GM19452 (cell line): ENCODE measurements at regions not wholly inside any gene's neighbourhood (a gene's known extent, or its start where the extent isn't known, plus 50 kb on each side); places are given as distances from the start of the nearest gene placed in this dataset.

Experiments
- ATAC-seq: cut with Tn5 transposase; IDR thresholded peaks from one replicate; pipeline ENCODE4 v1.9.1; 2021; ENCODE audit not compliant: unreplicated experiment

DNA sequence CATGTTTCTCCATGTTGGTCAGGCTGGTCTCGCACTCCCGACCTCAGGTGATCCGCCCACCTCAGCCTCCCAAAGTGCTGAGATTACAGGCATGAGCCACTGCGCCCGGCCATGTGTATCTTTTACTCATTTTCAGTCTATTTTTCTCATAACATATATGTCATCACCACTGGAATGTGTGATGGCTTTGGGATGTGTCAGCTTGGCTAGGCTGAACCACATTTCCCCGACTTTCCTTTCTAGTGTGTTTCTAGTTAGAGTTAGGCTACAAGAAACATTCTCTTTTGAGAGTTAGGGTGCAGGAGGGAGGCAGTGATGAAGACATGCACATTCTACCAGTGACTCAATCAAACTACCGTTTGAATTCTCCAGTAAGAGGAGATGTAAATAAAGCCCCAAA is 444.9 kb upstream of the THBS1 start:
- ATAC-seq = no peak

DNA sequence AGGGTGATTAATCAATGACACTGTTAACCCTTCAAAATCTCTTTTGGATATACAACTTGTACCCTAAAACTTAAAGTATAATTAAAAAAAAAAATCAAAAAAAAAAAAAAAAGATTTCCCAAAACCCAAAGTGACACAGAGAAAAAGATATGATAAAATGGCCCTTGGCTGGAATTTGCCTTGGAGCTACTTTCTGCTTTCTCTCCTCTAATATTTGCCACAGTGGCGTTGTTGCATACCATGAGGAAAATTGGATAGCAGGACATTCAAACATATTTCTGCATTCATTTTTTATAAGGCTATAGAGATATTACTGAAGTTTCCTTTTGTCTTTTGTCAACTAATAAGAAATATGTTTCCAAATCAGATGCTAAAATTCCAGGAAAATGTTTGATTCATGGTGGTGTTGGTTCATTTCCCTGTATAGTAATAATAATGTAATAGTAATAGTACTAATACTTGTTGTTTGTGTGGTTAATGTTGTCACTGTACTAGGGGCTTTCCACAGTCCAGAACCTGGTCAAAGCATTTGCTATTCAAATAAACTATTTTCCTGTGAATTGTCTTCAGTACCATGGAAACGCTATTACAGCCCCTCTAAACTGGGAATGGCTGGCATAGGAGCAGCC is 441.3 kb upstream of the THBS1 start:
- ATAC-seq = no peak

DNA sequence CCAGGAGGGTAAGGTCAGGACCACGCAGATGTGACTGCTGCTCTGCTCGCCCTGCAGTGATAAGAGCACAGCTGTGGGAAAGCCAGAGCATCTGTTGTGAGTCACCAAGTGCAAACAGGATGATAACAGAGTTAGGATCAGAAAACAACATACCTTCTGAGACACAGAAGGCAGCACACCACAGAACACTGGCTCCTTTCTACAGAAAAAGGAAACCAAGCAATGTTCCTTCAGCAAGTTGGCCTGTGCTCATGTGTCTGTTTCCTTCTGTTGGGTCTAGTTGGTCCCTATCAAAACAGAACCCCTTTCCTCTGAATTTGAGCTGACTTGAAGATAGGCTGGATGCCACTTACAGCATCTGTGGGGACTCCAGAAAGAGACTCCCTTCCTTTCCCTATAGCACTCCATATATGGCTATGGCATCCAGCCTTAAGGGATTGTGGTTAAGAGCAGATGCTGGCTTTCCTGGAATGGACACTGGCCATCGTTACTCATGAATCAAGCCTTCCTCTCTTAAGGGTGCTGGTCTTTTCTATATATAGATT is 440.7 kb upstream of the THBS1 start:
- ATAC-seq = no peak

DNA sequence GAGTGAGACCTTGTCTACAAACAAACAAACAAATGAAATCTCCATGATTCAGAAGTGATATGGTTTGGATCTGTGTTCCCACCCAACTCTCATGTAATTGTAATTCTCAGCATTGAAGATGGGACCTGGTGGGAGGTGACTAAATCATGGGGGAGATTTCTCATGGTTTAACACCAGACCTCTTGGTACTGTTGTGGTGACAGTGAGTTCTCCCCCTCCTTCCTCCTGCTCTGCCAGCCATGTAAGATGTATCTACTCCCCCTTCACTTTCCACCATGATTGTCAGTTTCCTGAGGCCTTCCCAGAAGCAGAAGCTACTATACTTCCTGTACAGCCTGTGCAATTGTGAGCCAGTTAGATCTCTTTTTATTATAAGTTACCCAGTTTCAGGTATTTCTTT is 438.4 kb upstream of the THBS1 start:
- no peak for ATAC-seq

DNA sequence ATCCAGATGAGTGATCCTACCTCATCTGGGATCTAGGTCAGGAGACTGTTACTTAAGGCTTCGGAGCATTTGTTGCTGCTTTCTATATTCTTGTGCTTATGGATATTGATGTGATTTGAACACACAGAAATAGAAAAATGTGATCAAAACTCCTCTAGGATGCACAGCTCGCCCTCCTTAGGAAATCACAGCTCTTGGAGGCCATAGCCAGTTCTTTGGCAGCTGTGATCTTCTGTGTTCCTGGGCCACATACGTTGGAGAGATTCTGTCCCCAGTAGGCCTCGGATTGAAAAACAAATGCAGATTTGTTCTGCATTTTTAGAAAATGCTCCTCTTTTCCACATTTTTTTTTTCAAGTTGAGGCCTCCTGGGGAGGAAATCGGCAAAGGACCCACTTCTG is 437.4 kb upstream of the THBS1 start:
- ATAC-seq = no peak

DNA sequence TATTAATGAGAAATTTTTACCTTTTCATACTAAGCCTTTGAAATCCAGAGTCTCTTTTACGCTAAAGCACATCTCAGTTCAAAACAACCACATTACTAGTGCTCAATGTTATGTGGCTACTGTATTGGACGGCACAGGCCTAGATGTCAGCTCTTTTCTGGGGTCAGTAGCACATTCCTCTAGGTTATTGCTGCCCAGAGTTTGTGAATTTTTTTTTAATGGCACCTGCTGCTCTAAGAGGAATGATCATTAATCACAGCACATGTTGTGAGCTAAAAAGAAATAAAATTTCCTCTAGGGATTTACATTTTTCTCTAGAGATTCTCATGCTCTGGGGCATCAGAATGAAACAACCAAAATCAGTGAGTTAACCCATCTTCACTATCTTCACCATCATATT is 436.8 kb upstream of the THBS1 start:
- no peak for ATAC-seq

DNA sequence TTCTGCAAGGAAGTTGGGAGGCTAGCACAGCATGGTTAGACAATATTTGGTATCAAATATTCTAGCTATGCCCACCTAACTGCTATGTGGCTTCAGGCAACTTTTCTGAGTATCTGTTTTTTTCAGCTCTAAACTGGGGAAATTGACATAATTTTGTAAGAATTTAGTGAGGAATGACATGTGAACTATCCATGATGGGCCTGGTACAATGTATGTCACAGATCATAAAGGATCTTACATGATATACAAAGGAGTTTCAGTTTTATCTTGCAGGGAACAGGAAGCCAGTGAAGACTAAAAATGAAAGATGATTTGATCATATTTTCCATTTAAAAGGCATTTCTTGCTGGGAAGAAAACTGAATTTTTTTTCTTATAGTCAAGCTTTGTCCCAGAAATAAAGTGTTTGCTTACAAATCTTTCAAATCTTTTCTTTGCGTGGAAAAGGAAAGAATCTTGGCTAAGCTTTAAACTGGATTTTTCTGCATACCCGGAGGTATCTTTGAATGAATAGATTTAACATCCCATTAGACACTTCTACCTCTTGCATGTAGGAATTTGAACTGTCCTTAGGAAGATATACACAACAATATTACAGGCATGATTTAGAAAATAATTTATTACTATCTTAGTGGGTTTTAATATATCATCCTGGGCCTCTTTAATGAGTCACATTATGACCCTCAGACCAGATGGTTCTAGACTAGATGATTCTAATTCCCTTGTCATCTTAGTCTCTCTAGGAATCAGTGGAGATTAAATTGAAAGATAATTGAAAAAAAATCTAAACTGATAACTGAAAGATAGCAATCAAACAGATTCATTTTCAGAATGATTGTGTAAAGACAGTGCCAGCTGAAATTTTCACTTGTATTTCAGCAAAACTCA is 436.0 kb upstream of the THBS1 start:
- no peak for ATAC-seq

DNA sequence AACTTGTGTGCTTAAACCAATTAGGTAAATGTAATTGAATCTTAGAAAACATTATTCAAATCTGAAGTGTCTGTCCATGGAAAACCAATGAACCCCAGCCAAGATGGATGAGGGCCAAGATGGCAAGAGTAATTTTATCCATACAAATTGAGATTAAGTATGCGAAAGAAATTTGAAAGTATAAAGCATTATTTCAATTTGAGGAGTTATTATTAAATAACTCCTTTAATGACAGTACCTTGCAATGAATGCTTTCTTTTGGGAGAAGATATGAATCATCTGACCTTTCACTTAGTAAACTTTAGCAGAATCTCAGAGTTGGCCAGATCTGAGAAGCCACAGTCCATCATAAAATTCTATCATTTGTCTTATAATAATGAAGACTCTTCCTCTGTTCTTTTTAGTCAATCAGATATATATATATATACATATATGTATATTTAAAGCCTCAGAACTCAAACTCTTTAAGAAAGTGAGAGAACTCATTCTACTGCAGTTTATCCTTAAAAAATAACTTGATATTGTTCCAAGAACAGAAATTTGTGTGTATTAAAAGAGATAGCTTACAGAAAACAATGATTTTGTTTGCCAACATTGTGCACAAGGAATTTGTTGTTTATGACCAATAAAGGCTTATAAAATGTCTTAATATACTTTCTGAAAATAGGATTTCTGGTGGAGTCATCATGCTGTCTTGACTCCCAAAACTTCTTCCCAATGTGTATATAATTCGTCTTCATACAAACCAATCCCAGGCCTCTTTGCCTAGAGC is 434.8 kb upstream of the THBS1 start:
- ATAC-seq = no peak

DNA sequence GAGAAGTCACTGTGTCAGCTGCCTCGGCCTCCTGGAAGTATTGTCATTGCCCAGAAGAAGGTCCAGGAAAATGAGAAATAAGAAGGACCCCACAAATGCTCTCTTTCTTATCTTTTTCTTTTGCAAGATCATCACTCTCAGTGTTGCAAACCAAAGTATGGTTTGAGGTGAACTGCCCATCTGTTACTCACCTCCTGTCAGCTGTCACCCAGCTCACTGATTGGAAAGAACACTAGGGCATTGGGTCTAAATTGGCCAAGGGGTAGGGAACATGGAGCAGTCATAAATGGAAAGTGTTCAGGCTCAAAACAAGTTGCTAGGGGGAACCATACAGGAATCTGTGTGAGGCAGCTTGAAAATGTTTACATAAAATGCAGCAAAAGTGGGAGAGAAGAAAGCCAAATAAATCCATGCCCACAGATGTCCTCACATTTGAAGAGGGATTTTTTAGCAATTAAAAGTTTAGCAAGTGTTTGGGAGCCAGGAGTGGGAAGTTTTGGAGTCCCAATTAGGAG is 431.2 kb upstream of the THBS1 start:
- no peak for ATAC-seq

DNA sequence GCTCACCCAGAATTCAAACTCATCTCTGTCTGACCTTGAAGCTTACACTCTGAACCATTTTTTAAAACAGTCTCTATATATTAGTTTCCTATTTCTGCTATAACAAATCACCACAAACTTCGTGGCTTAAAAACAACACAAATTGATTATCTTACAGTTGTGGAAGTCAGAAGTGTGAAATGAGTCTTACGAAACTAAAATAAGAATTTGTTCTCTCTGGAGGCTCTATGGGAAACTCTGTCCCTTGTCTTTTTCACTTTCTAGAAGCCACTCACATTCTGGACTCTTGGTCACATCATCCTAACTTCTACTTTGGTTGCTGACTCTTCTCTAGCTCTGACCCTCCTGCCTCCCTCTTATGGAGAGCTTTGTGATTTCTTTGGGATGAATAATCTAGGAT is 429.3 kb upstream of the THBS1 start:
- ATAC-seq = no peak

DNA sequence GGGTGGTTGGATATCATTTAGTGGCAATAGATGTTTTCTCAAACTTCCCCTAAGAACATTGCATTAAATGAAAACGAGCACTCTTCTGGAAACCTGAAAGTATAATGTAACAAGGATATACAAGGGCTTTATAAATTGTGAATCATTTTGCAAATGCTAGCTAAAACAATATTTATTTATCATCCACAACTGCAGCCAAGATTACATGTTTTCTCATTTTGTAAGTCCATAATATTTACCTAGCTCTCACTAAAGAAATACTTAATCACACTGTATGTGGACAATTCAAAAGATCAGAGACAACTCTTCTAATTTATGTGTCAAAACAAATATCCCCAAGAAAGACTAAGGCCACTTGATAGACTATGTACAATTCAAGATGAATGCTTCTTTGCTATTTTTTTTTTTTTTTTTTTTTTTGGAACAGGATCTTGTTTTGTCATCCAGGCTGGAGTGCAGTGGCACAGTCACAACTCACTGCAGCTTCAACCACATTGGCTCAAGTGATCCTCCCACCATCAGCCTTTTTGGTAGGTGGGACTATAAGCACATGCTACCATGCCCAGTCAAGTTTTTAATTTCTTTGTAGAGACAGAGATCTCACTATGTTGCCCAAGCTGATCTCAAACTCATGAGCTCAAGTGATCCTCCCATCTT is 427.7 kb upstream of the THBS1 start:
- no peak for ATAC-seq

DNA sequence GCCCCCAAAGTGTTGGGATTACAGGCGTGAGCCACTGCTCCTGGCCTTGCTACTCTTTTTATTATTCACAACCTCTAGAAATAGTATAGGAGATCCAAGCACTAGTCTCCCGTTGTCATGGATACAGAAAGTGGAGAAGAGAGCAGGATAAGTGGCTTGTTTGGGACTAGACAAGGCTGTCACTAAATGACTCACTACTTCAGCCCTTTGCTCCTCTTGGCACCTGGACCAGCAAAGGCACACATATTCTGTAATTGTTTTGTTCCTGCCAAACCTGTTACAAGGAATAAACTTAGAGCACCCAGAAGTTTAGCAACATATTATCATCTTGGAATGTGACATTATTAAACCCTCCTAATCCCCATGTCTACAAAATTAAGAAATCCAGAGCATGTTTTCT is 427.2 kb upstream of the THBS1 start:
- no peak for ATAC-seq

DNA sequence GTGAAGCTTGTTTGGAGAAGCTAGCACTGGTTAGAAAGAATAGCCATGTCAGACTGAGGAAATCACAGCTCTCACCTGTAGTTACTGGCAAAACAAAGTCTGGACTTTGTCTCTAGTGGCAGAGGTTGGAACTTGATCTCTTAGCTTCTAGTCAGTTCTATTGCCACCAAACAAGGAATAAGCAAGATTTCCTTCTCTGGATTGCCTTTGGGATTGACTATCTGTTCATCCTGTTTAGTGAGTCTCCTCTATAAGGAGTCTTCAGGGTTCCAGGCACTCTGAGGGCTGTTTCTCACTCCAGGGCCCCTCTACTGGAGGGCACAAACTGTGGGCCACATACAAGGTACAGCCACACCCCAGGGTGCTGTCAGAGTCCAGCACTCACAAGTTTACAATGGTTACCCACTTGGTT is 426.6 kb upstream of the THBS1 start:
- ATAC-seq = no peak

DNA sequence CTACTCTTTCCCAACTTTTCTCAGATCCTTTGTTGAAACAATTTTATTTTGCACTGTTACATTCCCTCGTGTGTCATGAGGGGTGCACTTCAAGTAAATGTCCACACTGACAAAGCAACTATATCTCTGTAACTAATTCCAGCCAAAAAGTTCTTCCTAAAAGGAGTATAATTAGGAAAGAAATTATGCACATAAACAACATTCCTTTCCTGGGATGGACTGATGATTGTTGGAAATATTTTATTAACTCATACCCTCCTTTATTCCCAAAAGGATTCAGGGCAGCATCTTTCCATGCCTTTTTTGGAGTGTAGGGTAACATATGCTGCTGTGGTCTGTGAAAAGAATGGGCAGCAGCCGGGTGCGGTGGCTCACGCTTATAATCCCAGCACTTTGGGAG is 426.1 kb upstream of the THBS1 start:
- ATAC-seq = no peak

DNA sequence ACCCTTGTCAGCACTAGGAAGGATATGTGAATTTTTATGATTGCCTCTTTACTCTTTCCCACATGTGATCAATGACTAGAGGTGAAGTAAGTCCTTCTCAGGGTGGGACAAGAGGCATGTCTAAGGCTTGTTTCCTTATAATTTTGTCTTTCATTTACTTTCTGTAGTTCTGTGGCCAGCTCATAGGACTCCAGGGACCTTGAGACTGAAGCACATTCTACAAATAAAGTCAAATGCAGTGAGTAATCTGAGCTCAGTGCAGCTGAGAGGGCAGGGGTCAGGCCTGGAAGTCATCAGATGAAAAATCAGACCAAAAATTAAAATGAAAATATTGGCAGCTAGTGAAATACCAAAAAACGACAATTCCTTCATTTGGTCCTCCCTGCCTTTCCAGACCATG is 424.7 kb upstream of the THBS1 start:
- no peak for ATAC-seq

DNA sequence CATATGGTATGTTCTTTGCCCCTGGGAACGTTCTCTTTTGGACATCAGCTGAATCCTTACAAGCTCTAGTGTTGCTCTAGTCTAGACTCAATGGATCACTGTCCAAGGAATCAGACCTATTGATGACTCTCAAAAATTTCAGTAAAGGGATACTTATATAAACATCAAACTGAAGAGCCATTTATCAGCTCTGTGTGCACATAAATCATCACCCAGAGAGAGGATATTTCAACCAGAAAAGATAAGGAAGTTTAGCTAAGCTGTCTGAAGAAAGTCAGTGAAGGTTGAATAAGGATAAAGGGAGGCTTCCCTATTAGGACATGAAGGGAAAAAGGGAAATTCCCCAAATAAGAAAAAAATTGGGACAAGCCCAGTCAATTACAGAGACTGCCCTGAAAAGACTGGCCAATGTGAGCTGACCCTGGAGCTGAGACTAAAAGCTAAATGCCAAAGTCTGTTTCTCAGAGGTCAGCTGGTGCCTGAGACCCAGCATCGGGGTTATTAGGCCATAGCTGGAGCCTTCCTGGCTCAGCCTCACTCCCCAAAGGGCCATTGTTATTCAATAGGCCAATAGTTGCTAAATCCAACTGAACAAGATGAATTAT is 424.1 kb upstream of the THBS1 start:
- ATAC-seq = no peak

DNA sequence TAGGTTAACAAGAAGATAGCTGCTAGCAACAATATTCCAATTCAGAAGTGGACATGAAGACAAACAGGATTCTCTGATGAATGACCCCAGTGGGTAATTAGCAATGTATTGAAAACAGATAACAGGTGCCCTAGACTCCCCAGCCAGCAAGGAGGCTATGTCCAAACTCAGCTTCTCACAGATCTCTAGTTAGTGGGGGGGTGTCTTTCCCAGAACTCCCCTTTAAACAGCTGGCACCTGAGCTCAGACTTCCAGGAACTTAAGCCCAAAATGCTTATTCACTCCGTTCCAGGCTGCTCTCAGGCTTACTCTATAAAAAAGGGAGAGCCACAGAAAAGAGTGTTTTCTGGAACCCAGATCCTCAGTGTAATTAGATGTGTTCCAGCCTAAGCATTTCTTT is 423.0 kb upstream of the THBS1 start:
- no peak for ATAC-seq

DNA sequence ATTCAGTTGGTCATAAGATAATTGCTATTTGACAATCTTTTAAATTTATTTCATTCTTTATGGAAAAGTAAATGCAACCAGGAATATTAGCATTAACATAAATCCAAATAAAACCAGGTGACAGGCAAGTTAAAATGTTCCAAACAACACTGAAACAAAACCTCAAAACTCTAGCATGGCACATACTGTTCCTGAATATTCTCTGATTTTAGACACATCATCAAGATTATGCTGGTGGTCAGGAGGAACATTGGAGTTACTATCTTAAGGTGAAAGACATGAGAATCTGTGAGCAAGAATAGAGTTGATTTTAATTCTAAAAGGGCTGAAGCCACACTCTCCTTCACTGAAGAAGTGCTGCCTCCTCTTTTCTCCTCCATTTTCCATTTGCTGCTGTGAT is 421.0 kb upstream of the THBS1 start:
- no peak for ATAC-seq

DNA sequence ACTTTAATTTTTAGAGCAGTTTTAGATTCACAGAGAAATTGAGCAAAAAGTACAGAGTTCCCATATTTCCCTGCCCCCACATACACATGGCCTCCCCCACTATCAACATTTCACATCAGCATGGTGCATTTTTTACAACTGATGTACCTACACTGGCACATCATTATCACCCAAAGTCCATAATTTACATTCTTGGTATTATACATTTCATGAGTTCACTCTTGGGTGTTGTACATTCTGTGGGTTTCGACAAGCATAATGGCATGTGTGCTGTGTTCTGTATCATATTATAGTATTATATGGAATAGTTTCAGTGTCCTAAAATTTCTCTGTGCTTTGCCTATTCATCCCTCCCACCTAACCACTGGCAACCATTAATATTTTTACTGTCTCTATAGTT is 419.8 kb upstream of the THBS1 start:
- no peak for ATAC-seq

DNA sequence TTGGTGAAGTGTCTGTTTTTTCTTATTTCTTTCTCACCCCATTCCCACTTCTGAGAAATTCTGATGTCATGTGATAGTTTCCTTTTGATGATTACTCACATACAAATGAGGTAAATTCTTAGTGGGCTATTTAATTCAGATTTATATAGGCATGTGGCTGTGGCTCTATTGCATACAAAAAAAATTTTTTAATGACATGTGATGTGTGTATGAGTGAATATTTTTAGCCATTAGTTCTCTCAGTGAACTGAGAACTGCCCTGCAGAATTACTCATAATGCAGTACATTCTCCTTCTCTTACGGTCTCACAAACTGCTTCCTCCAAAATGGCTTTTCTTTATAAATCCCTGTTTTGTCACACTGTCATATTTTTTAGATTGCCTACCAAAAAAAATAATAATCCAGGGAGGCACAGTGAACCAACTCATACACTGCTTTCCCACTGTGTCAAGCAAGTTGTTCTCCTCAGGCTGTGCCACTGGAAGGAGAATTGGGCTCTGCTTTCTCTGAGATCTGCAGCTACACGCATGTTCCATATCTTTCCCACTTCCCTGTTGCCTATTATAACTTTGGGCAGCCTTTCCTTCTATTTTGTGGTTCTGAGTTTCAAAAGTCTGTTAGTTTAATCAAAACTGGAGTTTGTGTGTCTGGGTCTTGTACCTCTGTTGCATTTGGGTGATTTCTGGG is 415.7 kb upstream of the THBS1 start:
- ATAC-seq = no peak
